BJ (cell line): ENCODE measurements at regions not wholly inside any gene's neighbourhood (a gene's known extent, or its start where the extent isn't known, plus 50 kb on each side); places are given as distances from the start of the nearest gene placed in this dataset.

Experiments
- CTCF ChIA-PET: fragments of 350-600 bp; formaldehyde crosslinking; extraction: SDS; loops from one replicate; lab custom pipeline; 2021; ENCODE audit warnings: antibody characterized with exemption, inconsistent platforms; lab: Yijun Ruan, JAX
- POLR2A ChIA-PET: fragments of 300-600 bp; sonication (Branson Sonifier 250); formaldehyde crosslinking; extraction: SDS; loops from one replicate; lab custom pipeline; 2021; ENCODE audit warnings: antibody characterized with exemption; lab: Charles Lee
- DNase-seq: peaks from one replicate; pipeline ENCODE4 v3.0.0-alpha.2; 2011; ENCODE audit warnings: low read depth
- H3K27me3 ChIP-seq: 2 replicates; pipeline ENCODE4 v1.6.0; 2011; ENCODE audit warnings: low read length; ENCODE audit not compliant: control insufficient read depth, insufficient read depth
- H3K36me3 ChIP-seq: 2 replicates; pipeline ENCODE4 v1.5.1; 2011; ENCODE audit warnings: low read length; ENCODE audit not compliant: control insufficient read depth, insufficient read depth
- H3K4me3 ChIP-seq: 2 replicates; pipeline ENCODE4 v1.5.1; 2011; ENCODE audit warnings: low read depth, mild to moderate bottlenecking, control low read depth, low read length
- TF ChIP-seq, protein P1 (sequence below): IDR thresholded peaks from 2 replicates; pipeline ENCODE4 v1.5.1; 2011; ENCODE audit warnings: low read depth, mild to moderate bottlenecking, control low read depth, inconsistent platforms, low read length, moderate library complexity; ENCODE audit not compliant: insufficient read depth

DNA sequence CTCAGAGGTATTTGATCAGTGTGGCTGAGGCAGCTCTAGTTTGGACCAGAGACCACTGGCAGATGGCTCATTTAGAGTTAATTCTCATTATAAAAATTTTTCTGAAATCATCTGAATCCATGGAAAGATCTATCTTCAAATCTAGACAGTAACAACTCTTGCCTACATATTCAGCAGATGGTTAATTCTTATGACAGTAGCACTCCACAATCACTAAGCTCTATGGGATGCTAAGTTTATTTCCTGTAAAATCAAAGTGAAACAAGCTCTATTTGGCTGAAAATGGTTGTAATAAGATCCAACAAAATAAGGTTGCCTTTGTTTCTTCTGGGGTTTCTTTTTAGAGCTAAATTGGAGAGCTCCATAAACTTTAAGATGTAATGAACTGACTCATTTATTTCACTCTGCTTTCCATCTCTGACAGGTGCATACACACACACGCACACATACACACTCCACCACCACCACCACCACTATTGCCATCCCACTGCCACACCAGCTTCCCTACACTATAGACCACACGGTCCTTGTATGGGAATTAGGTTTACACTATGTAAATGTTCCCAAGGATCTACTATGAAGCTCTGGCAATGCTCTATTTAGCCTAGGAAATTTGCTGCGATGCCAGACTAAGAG lies 293.1 kb downstream of the RPAP3 start:
- no peak overlapping the region for H3K4me3 ChIP-seq
- no peaks in the 10 kb centered on the region for H3K27me3 ChIP-seq
- no peaks in the 10 kb centered on the region for H3K36me3 ChIP-seq
- POLR2A ChIA-PET, result no interaction called here
- DNase-seq, result no peak
- CTCF ChIA-PET, result interaction anchor here (0.6 to 1.9 kb wide), 4 partner anchors 15 to 274 kb away, joined by 3 to 7 read pairs (median 4); no protein-coding TSS in a partner anchor
- TF ChIP-seq, protein P1, sequence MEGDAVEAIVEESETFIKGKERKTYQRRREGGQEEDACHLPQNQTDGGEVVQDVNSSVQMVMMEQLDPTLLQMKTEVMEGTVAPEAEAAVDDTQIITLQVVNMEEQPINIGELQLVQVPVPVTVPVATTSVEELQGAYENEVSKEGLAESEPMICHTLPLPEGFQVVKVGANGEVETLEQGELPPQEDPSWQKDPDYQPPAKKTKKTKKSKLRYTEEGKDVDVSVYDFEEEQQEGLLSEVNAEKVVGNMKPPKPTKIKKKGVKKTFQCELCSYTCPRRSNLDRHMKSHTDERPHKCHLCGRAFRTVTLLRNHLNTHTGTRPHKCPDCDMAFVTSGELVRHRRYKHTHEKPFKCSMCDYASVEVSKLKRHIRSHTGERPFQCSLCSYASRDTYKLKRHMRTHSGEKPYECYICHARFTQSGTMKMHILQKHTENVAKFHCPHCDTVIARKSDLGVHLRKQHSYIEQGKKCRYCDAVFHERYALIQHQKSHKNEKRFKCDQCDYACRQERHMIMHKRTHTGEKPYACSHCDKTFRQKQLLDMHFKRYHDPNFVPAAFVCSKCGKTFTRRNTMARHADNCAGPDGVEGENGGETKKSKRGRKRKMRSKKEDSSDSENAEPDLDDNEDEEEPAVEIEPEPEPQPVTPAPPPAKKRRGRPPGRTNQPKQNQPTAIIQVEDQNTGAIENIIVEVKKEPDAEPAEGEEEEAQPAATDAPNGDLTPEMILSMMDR, result no peak

- no peak for DNase-seq
- Histone ChIP-seq H3K36me3 (no peaks in the 10 kb centered on the region), H3K4me3 (no peak overlapping the region), H3K27me3 (no peaks in the 10 kb centered on the region)
- TF ChIP-seq, protein P1, result no peak
- POLR2A ChIA-PET, result no interaction called here
- CTCF ChIA-PET, result interaction anchor here (0.9 to 1.9 kb wide), 3 partner anchors 14 to 275 kb away, joined by 4 to 7 read pairs (median 4); no protein-coding TSS in a partner anchor
Measured at GRCh38 chr12:47411966-47412365, 293.9 kb downstream of the RPAP3 start.

DNA sequence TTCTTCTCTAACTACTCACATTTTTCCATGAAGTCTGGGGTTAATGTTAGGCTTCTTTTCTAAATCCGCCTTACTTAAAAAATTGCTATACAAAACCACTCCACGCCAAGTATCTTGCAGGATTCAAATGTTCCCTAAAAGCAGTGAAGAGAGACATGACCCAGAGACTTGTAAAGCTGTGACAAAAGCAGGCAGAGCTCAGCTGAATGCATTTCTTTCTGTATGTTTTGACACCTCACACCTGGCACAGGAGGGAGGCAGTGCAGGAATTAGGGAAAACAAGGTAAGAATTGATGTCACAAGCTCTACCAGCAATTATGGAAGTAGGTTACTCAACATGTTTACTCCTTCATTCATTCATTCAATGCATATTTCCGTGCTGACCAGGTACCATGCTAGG lies 295.0 kb downstream of the RPAP3 start:
- TF ChIP-seq, protein P1, result no peak
- Histone ChIP-seq H3K4me3 (no peak overlapping the region), H3K27me3 (no peaks in the 10 kb centered on the region), H3K36me3 (no peaks in the 10 kb centered on the region)
- CTCF ChIA-PET, result no interaction called here
- POLR2A ChIA-PET, result no interaction called here
- no peak for DNase-seq

GRCh38 chr12:47410383-47410782 lies 295.4 kb downstream of the RPAP3 start:
- no peaks in the 10 kb centered on the region for H3K36me3 ChIP-seq
- ChIA-PET POLR2A (no interaction called here), CTCF (no interaction called here)
- H3K4me3 ChIP-seq, result no peak overlapping the region
- no peak for DNase-seq
- TF ChIP-seq, protein P1, result no peak
- H3K27me3 ChIP-seq, result no peaks in the 10 kb centered on the region

GRCh38 chr12:47409310-47409987 lies 296.4 kb downstream of the RPAP3 start:
- no peak overlapping the region for H3K4me3 ChIP-seq
- ChIA-PET POLR2A (no interaction called here), CTCF (interaction anchor here (0.9 kb wide), 1 partner anchor 19 kb away, joined by 3 read pairs; no protein-coding TSS in a partner anchor)
- DNase-seq, result no peak
- no peaks in the 10 kb centered on the region for H3K36me3 ChIP-seq
- no peaks in the 10 kb centered on the region for H3K27me3 ChIP-seq
- TF ChIP-seq, protein P1, result no peak
